HG03175 (cell line): ENCODE measurements at regions not wholly inside any gene's neighbourhood (a gene's known extent, or its start where the extent isn't known, plus 50 kb on each side); places are given as distances from the start of the nearest gene placed in this dataset.

Experiments used
- ATAC-seq: cut with Tn5 transposase; IDR thresholded peaks from one replicate; pipeline ENCODE4 v1.9.1; 2021; ENCODE audit warnings: mild to moderate bottlenecking, moderate library complexity; ENCODE audit not compliant: unreplicated experiment

GRCh38 chr12:59252731-59253130, 332.4 kb upstream of the LRIG3 start:
- no peak for ATAC-seq

GRCh38 chr12:59250766-59251165, 330.5 kb upstream of the LRIG3 start:
- ATAC-seq, result no peak

- ATAC-seq, result no peak
Observed at GRCh38 chr12:59240048-59240447, 319.7 kb upstream of the LRIG3 start.

- ATAC-seq, result no peak
Observed at GRCh38 chr12:59234391-59234790, 314.1 kb upstream of the LRIG3 start.

- ATAC-seq, result no peak
Observed at GRCh38 chr12:59230334-59230733, 310.0 kb upstream of the LRIG3 start.

GRCh38 chr12:59219148-59219547, 298.8 kb upstream of the LRIG3 start:
- no peak for ATAC-seq

GRCh38 chr12:59196989-59197388, 276.7 kb upstream of the LRIG3 start:
- ATAC-seq, result no peak

GRCh38 chr12:59194794-59195193, 274.5 kb upstream of the LRIG3 start:
- no peak for ATAC-seq

GRCh38 chr12:59193476-59194050, 273.3 kb upstream of the LRIG3 start:
- ATAC-seq, result no peak

- ATAC-seq, result no peak
Observed at GRCh38 chr12:59191372-59191771, 271.1 kb upstream of the LRIG3 start.

- no peak for ATAC-seq
Observed at GRCh38 chr12:59186451-59186850, 266.1 kb upstream of the LRIG3 start.

GRCh38 chr12:59185295-59185694, 265.0 kb upstream of the LRIG3 start:
- ATAC-seq, result no peak

- no peak for ATAC-seq
Observed at GRCh38 chr12:59182658-59183455, 262.6 kb upstream of the LRIG3 start.

GRCh38 chr12:59182191-59182590, 261.9 kb upstream of the LRIG3 start:
- ATAC-seq, result no peak

- ATAC-seq, result no peak
Observed at GRCh38 chr12:59181196-59181777, 261.0 kb upstream of the LRIG3 start.

GRCh38 chr12:59179231-59179630, 258.9 kb upstream of the LRIG3 start:
- no peak for ATAC-seq

GRCh38 chr12:59173695-59174094, 253.4 kb upstream of the LRIG3 start:
- no peak for ATAC-seq

GRCh38 chr12:59168647-59169046, 248.3 kb upstream of the LRIG3 start:
- ATAC-seq, result no peak

- no peak for ATAC-seq
Observed at GRCh38 chr12:59166457-59166856, 246.2 kb upstream of the LRIG3 start.

GRCh38 chr12:59164991-59165718, 244.9 kb upstream of the LRIG3 start:
- no peak for ATAC-seq

GRCh38 chr12:59164226-59164625, 243.9 kb upstream of the LRIG3 start:
- no peak for ATAC-seq

GRCh38 chr12:59158681-59159080, 238.4 kb upstream of the LRIG3 start:
- ATAC-seq, result no peak
